GM10248 (cell line): ENCODE measurements at regions not wholly inside any gene's neighbourhood (a gene's known extent, or its start where the extent isn't known, plus 50 kb on each side); places are given as distances from the start of the nearest gene placed in this dataset.

ENCODE experiments used
- CTCF ChIA-PET: fragments of 300-600 bp; sonication (Branson Sonifier 250); formaldehyde crosslinking; extraction: SDS; loops from one replicate; lab custom pipeline; 2021; ENCODE audit warnings: antibody characterized with exemption; lab: Yijun Ruan, JAX
- POLR2A ChIA-PET: fragments of 350-650 bp; sonication (Branson Sonifier 250); formaldehyde crosslinking; extraction: SDS; loops from one replicate; lab custom pipeline; 2020; ENCODE audit warnings: antibody characterized with exemption; lab: Yijun Ruan, JAX
- DNase-seq: peaks from one replicate; pipeline ENCODE4 v3.0.0; 2012; ENCODE audit errors: extremely low spot score
- TF ChIP-seq, protein P1 (sequence below): IDR thresholded peaks from 2 replicates; pipeline ENCODE4 v1.5.1; 2012; ENCODE audit warnings: mild to moderate bottlenecking, low read depth; ENCODE audit errors: extremely low read depth, missing control alignments, control extremely low read depth

DNA sequence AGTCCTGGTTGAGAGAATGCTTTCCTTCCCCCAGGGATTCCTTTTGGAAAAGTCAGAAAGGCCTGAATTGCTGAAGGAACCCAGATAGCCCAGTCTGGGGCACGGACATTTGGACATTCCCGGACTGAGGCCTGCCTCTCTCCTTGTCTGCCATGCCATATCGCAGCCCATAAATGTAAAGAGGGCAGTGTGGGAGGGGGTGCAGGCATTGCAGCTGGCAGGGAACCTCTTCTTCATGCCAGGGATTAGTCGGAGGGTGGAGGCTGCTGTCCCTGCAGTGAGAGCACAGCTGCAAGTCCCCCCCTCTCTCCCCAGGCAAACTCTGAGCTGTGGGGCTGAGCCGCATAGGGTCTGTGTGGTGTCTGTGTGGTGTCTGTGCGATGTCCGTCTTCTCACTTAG lies 486.0 kb upstream of the MKI67 start:
- ChIA-PET POLR2A (no interaction called here), CTCF (no interaction called here)
- no peak for DNase-seq
- TF ChIP-seq, protein P1, sequence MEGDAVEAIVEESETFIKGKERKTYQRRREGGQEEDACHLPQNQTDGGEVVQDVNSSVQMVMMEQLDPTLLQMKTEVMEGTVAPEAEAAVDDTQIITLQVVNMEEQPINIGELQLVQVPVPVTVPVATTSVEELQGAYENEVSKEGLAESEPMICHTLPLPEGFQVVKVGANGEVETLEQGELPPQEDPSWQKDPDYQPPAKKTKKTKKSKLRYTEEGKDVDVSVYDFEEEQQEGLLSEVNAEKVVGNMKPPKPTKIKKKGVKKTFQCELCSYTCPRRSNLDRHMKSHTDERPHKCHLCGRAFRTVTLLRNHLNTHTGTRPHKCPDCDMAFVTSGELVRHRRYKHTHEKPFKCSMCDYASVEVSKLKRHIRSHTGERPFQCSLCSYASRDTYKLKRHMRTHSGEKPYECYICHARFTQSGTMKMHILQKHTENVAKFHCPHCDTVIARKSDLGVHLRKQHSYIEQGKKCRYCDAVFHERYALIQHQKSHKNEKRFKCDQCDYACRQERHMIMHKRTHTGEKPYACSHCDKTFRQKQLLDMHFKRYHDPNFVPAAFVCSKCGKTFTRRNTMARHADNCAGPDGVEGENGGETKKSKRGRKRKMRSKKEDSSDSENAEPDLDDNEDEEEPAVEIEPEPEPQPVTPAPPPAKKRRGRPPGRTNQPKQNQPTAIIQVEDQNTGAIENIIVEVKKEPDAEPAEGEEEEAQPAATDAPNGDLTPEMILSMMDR: no peak

DNA sequence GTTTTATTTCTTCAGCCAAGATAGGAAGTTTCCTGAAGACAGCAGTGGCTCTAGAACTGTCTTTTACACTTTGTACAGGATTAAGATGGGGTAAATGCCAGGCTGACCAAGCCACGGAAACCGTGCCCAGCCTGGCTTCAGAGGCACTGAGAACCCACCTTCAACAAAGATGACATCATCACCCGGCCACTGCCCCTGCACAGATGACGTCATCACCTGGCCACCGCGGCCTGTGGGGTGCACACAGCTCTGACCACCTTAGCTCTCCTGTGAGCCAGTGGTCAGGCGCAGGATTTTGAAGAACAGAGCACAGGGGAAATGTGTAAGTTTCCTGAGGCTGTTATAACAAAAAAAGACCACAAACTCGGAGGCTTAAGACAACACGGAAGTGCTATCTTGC lies 486.4 kb upstream of the MKI67 start:
- CTCF ChIA-PET: no interaction called here
- TF ChIP-seq, protein P1: no peak
- no peak for DNase-seq
- POLR2A ChIA-PET: no interaction called here

DNA sequence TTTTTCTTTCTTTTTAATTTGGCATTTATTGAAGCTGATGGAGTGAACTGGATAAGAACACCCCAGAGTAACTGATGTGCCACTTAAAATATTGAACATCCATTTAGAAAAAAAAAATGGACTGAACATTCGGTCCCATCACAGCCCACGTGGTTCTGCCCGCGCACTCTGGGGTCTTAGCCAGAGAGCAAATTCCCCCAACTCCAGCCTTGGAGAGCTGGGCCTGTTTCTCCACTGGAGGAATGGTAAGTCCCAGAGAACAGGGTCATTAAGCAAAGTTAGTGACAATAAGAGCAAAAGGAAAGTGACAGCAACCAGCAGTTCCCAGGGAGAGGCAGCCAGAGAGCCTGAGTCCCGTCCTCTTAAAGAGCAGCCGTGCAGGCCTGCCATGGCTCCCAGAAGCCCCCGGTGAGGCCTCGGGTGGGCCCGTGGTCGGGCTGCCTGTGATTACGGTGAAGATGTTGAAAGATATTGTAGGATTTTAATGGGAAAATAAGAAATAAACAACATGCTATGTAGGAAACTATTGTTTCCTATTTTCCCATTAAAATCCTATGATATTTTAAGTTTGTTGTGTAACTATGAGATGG lies 487.9 kb upstream of the MKI67 start:
- TF ChIP-seq, protein P1: no peak
- POLR2A ChIA-PET: no interaction called here
- CTCF ChIA-PET: no interaction called here
- DNase-seq: no peak

DNA sequence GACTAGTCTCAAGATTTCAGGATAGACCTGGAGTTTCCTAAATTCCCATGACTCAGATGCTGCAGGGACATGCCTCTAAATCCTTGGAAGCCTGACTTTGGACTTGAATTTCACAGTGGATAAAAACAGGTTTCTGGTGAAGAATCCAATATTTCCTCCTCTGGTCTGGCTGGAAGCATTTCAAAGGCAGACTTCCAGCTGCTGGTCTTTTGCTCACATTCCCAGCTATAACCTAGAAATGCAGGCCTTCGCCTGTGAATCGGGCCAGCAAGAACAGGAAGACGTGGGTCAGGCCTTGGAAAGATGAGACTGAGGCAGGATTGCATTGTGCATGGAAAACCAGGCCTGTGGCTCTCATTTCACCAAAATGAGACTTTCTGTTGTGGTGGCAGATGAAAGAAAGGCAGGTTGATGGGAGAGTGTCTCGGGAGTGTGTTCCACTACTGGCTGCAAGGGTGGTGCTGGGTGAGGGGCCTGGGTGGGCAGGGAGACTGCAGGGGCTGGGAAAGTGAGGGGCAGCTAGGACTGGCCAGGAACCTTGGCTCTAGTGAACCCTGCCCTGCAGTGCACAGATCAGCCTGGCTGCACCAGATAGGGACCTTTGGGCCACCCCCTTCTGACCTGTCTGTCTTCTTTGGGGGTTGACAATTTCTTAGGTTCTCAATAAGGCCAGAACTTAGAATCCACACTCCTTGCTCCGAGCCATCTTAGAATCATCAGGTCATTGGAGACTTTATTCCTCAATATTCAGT lies 488.8 kb upstream of the MKI67 start:
- TF ChIP-seq, protein P1: no peak
- POLR2A ChIA-PET: no interaction called here
- no peak for DNase-seq
- CTCF ChIA-PET: no interaction called here

DNA sequence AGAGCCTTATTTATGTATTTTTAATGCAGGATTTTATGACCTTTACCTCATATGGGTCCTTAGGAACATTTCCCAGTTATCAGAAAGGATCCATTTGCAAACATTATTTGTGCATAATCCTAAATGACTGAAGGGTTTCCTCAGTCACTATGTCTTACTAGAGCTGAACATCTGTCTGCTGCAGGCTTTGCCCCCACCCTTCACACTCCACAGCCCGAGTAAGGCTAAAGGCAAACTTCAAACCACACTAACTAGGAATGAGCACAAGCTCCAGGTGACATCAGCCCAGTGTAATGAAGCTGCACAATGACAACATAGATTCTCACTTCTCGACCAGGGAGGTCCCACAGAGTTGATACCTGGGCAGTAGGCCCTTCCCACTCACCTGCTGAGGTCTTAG lies 491.3 kb upstream of the MKI67 start:
- ChIA-PET CTCF (no interaction called here), POLR2A (no interaction called here)
- no peak for DNase-seq
- TF ChIP-seq, protein P1: no peak

DNA sequence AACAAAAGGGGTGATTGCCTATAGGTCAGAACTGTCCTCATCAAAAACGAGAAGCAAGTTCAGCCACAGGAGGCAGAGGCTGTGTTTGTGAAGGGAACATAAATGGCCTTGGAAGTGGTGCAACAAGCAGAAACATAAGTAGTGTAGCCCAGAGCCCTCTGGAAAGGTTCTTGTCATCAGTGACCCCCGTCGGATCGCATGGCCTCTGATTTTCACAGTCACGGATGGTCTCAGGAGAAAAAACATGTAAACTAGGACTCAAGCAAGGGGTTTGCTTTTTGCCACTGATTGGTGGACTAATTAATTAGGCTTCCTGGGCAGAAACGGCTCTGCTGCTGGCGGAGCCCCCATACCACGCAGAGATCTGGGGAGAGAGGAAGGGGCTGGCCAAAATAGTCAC lies 496.5 kb upstream of the MKI67 start:
- POLR2A ChIA-PET: no interaction called here
- CTCF ChIA-PET: interaction anchor here (1.2 kb wide), 1 partner anchor 11 kb away, joined by 3 read pairs; no protein-coding TSS in a partner anchor
- no peak for DNase-seq
- TF ChIP-seq, protein P1: no peak
